Thyroid gland (tissue), 4 donors: ENCODE measurements at regions not wholly inside any gene's neighbourhood (a gene's known extent, or its start where the extent isn't known, plus 50 kb on each side); places are given as distances from the start of the nearest gene placed in this dataset.

ENCODE experiments used
- DNase-seq, 2 donors: peaks; one replicate each; pipeline ENCODE4 v3.0.0-alpha.2; 2019
- H3K27ac ChIP-seq, 3 donors: fragments of 200-600 bp; sonication (generic); 1 replicate in 2 of 3; 2 replicates in 1 of 3; pipeline ENCODE4 v1.5.1; 2016 to 2019; ENCODE audit warnings: mild to moderate bottlenecking in 1 of 3, moderate library complexity in 1 of 3
- H3K27me3 ChIP-seq: fragments of 200-600 bp; sonication (generic); one replicate; pipeline ENCODE4 v1.5.1; 2019
- H3K36me3 ChIP-seq, 2 donors: fragments of 200-600 bp; sonication (generic); one replicate each; pipeline ENCODE4 v1.5.1; 2016 to 2019
- H3K4me1 ChIP-seq, 2 donors: fragments of 200-600 bp; sonication (generic); one replicate each; pipeline ENCODE4 v1.5.1; 2017 to 2019
- H3K4me3 ChIP-seq, 3 donors: fragments of 200-600 bp; sonication (generic); replicated peaks in 1 of 3; 1 replicate in 2 of 3; 2 replicates in 1 of 3; pipeline ENCODE4 v1.5.1; 2016; ENCODE audit warnings: mild to moderate bottlenecking in 1 of 3
- H3K9me3 ChIP-seq: fragments of 200-600 bp; sonication (generic); one replicate; pipeline ENCODE4 v1.5.1; 2017
- CTCF ChIP-seq, 6 experiments: fragments of 200-600 bp in 3 of 6; fragments of 450-650 bp in 3 of 6; sonication (generic) in 3 of 6; IDR thresholded peaks; one replicate each; pipeline ENCODE4 v1.5.1; 2016 to 2019; ENCODE audit warnings: antibody characterized with exemption in 6 of 6, mild to moderate bottlenecking in 2 of 6, inconsistent platforms in 1 of 6, moderate library complexity in 1 of 6
- POLR2A ChIP-seq, 2 donors: fragments of 450-650 bp; IDR thresholded peaks; one replicate each; pipeline ENCODE4 v1.6.1; 2017; ENCODE audit warnings: antibody characterized with exemption in 2 of 2, mild to moderate bottlenecking in 2 of 2, moderate library complexity in 1 of 2
- WGBS, 2 donors: methylation state at CpG; one replicate each; pipeline ENCODE4 v1.1.5; 2017; 5-methylcytosine and 5-hydroxymethylcytosine counted together
- intact Hi-C: fragments of 100-400 bp; cut with DNase I; formaldehyde crosslinking; loops from one replicate; pipeline ENCODE4 v1.15.1; 2023

GRCh38 chr18:42326752-42327151, 371.7 kb downstream of the PIK3C3 start:
- no peak overlapping the region for H3K27ac ChIP-seq
- H3K36me3 ChIP-seq: no peaks in the 10 kb centered on the region
- no peaks in the 10 kb centered on the region for H3K4me1 ChIP-seq
- no peak for TF ChIP-seq CTCF (IDR thresholded peaks at IDR 0.05)
- TF ChIP-seq POLR2A (IDR thresholded peaks at IDR 0.05): no peak
- 56 to 59% methylated on average over 1 of the region's 1 CpG for WGBS, 2 donors
- intact Hi-C loops: no loop called here
- no peak overlapping the region for H3K4me3 ChIP-seq
- DNase-seq: no peak
- H3K27me3 ChIP-seq: no peaks in the 10 kb centered on the region
- H3K9me3 ChIP-seq: no peaks in the 10 kb centered on the region

GRCh38 chr18:42328931-42329330, 373.9 kb downstream of the PIK3C3 start:
- TF ChIP-seq POLR2A (IDR thresholded peaks at IDR 0.05) (no peak), CTCF (IDR thresholded peaks at IDR 0.05) (no peak)
- Histone ChIP-seq H3K9me3 (no peaks in the 10 kb centered on the region), H3K27me3 (no peaks in the 10 kb centered on the region), H3K27ac (no peak overlapping the region), H3K36me3 (no peaks in the 10 kb centered on the region), H3K4me1 (no peaks in the 10 kb centered on the region), H3K4me3 (no peak overlapping the region)
- no peak for DNase-seq
- WGBS, 2 donors: 74 to 76% methylated on average over 1 of the region's 1 CpG
- intact Hi-C loops: no loop called here

DNA sequence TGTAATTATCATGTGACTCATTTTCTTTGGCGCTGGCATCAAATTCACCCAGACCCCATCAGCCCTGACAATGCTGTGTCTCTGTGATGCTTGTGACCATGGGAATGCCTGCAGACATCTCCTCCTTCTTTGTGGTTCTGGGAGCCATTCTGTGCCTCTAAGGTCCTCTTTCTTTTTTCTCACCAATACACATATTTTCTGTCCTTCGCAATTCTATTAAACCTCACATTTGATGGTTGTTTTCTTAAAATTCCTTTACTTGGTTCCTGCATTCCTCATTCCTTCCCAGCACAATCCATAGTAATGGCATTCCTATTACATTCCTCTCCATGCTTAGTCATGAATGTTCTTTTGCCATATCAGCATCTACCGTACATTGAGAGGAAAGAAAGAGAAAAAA, 375.3 kb downstream of the PIK3C3 start:
- Histone ChIP-seq H3K4me3 (no peak overlapping the region), H3K36me3 (no peaks in the 10 kb centered on the region), H3K9me3 (no peaks in the 10 kb centered on the region), H3K27ac (no peak overlapping the region), H3K27me3 (no peaks in the 10 kb centered on the region), H3K4me1 (no peaks in the 10 kb centered on the region)
- no peak for DNase-seq
- TF ChIP-seq CTCF (IDR thresholded peaks at IDR 0.05): no peak
- TF ChIP-seq POLR2A (IDR thresholded peaks at IDR 0.05): no peak
- intact Hi-C loops: no loop called here
- WGBS, 2 donors: 88 to 93% methylated on average over 3 of the region's 3 CpGs

- Histone ChIP-seq H3K27ac (no peak overlapping the region), H3K36me3 (no peaks in the 10 kb centered on the region), H3K9me3 (no peaks in the 10 kb centered on the region), H3K27me3 (no peaks in the 10 kb centered on the region), H3K4me3 (no peak overlapping the region), H3K4me1 (no peaks in the 10 kb centered on the region)
- 73 to 84% methylated on average over 3 of the region's 3 CpGs for WGBS, 2 donors
- intact Hi-C loops: no loop called here
- TF ChIP-seq POLR2A (IDR thresholded peaks at IDR 0.05) (no peak), CTCF (IDR thresholded peaks at IDR 0.05) (no peak)
- no peak for DNase-seq
Observed at GRCh38 chr18:42333558-42333957, 378.5 kb downstream of the PIK3C3 start.

GRCh38 chr18:42334931-42335330, 379.9 kb downstream of the PIK3C3 start:
- no peaks in the 10 kb centered on the region for H3K9me3 ChIP-seq
- no peak for DNase-seq
- no peaks in the 10 kb centered on the region for H3K36me3 ChIP-seq
- H3K27me3 ChIP-seq: no peaks in the 10 kb centered on the region
- TF ChIP-seq CTCF (IDR thresholded peaks at IDR 0.05) (no peak), POLR2A (IDR thresholded peaks at IDR 0.05) (no peak)
- H3K27ac ChIP-seq: no peak overlapping the region
- H3K4me1 ChIP-seq: no peaks in the 10 kb centered on the region
- intact Hi-C loops: no loop called here
- no peak overlapping the region for H3K4me3 ChIP-seq
